ENCODE measurements at regions not wholly inside any gene's neighbourhood (a gene's known extent, or its start where the extent isn't known, plus 50 kb on each side); places are given as distances from the start of the nearest gene placed in this dataset.

- H3K36me3 Mint-ChIP-seq: no peaks in the 10 kb centered on the region
- no peak for DNase-seq (ENCODE audit: low spot score in 2 of 2)
- no peaks in the 10 kb centered on the region for H3K9me3 Mint-ChIP-seq
- H3K27ac Mint-ChIP-seq: no peak overlapping the region
- no peak overlapping the region for H3K4me3 Mint-ChIP-seq
- no peak for ATAC-seq
- H3K4me1 Mint-ChIP-seq: no peaks in the 10 kb centered on the region
Observed at GRCh38 chr2:12094134-12094533, 347.7 kb downstream of the LPIN1 start.

GRCh38 chr2:12096051-12096787, 349.8 kb downstream of the LPIN1 start:
- Mint-ChIP-seq H3K27ac (no peak overlapping the region), H3K9me3 (no peaks in the 10 kb centered on the region), H3K4me1 (peaks cover 9% of the 10 kb centered on the region), H3K4me3 (no peak overlapping the region), H3K36me3 (no peaks in the 10 kb centered on the region)
- DNase-seq (ENCODE audit: low spot score in 2 of 2): no peak
- no peak for ATAC-seq

GRCh38 chr2:12096788-12097449, 350.5 kb downstream of the LPIN1 start:
- no peak for ATAC-seq
- no peaks in the 10 kb centered on the region for H3K36me3 Mint-ChIP-seq
- H3K4me1 Mint-ChIP-seq: peaks cover 13% of the 10 kb centered on the region
- no peak overlapping the region for H3K27ac Mint-ChIP-seq
- DNase-seq (ENCODE audit: low spot score in 2 of 2): no peak
- no peak overlapping the region for H3K4me3 Mint-ChIP-seq
- no peaks in the 10 kb centered on the region for H3K9me3 Mint-ChIP-seq

GRCh38 chr2:12097859-12098258, 351.4 kb downstream of the LPIN1 start:
- peaks cover 15% of the 10 kb centered on the region for H3K4me1 Mint-ChIP-seq
- H3K9me3 Mint-ChIP-seq: no peaks in the 10 kb centered on the region
- ATAC-seq (no peak), DNase-seq (ENCODE audit: low spot score in 2 of 2) (no peak)
- no peak overlapping the region for H3K27ac Mint-ChIP-seq
- no peaks in the 10 kb centered on the region for H3K36me3 Mint-ChIP-seq
- no peak overlapping the region for H3K4me3 Mint-ChIP-seq

GRCh38 chr2:12099374-12099773, 352.9 kb downstream of the LPIN1 start:
- Mint-ChIP-seq H3K27ac (no peak overlapping the region), H3K9me3 (no peaks in the 10 kb centered on the region), H3K4me1 (peaks cover 15% of the 10 kb centered on the region), H3K4me3 (no peak overlapping the region), H3K36me3 (no peaks in the 10 kb centered on the region)
- DNase-seq (ENCODE audit: low spot score in 2 of 2): no peak
- ATAC-seq: no peak

GRCh38 chr2:12102679-12103078, 356.2 kb downstream of the LPIN1 start:
- DNase-seq (ENCODE audit: low spot score in 2 of 2) (no peak), ATAC-seq (no peak)
- no peaks in the 10 kb centered on the region for H3K9me3 Mint-ChIP-seq
- peaks cover 29% of the 10 kb centered on the region for H3K4me1 Mint-ChIP-seq
- no peaks in the 10 kb centered on the region for H3K36me3 Mint-ChIP-seq
- no peak overlapping the region for H3K4me3 Mint-ChIP-seq
- no peak overlapping the region for H3K27ac Mint-ChIP-seq

- Mint-ChIP-seq H3K4me3 (no peak overlapping the region), H3K36me3 (no peaks in the 10 kb centered on the region), H3K4me1 (peaks cover 29% of the 10 kb centered on the region), H3K9me3 (no peaks in the 10 kb centered on the region), H3K27ac (no peak overlapping the region)
- ATAC-seq (no peak), DNase-seq (ENCODE audit: low spot score in 2 of 2) (no peak)
Observed at GRCh38 chr2:12105180-12105579, 358.7 kb downstream of the LPIN1 start.

- Mint-ChIP-seq H3K4me3 (no peak overlapping the region), H3K4me1 (peaks cover 39% of the 10 kb centered on the region), H3K36me3 (no peaks in the 10 kb centered on the region), H3K9me3 (no peaks in the 10 kb centered on the region), H3K27ac (no peak overlapping the region)
- peak in 1 of 2 donors; percentile 14 for DNase-seq (ENCODE audit: low spot score in 2 of 2)
- peak; percentile 99 for ATAC-seq
Observed at GRCh38 chr2:12106440-12107080, 360.1 kb downstream of the LPIN1 start.

- no peak overlapping the region for H3K27ac Mint-ChIP-seq
- H3K9me3 Mint-ChIP-seq: no peaks in the 10 kb centered on the region
- H3K4me1 Mint-ChIP-seq: peaks cover 32% of the 10 kb centered on the region
- H3K36me3 Mint-ChIP-seq: no peaks in the 10 kb centered on the region
- DNase-seq (ENCODE audit: low spot score in 2 of 2): no peak
- no peak overlapping the region for H3K4me3 Mint-ChIP-seq
- ATAC-seq: no peak
Observed at GRCh38 chr2:12107321-12107720, 360.9 kb downstream of the LPIN1 start.

- no peaks in the 10 kb centered on the region for H3K36me3 Mint-ChIP-seq
- no peak overlapping the region for H3K4me3 Mint-ChIP-seq
- H3K27ac Mint-ChIP-seq: no peak overlapping the region
- ATAC-seq: no peak
- no peaks in the 10 kb centered on the region for H3K9me3 Mint-ChIP-seq
- peaks cover 32% of the 10 kb centered on the region for H3K4me1 Mint-ChIP-seq
- no peak for DNase-seq (ENCODE audit: low spot score in 2 of 2)
Observed at GRCh38 chr2:12107939-12108338, 361.5 kb downstream of the LPIN1 start.

GRCh38 chr2:12109363-12110017, 363.1 kb downstream of the LPIN1 start:
- DNase-seq (ENCODE audit: low spot score in 2 of 2) (no peak), ATAC-seq (no peak)
- peaks cover 32% of the 10 kb centered on the region for H3K4me1 Mint-ChIP-seq
- no peaks in the 10 kb centered on the region for H3K9me3 Mint-ChIP-seq
- no peak overlapping the region for H3K27ac Mint-ChIP-seq
- no peaks in the 10 kb centered on the region for H3K36me3 Mint-ChIP-seq
- no peak overlapping the region for H3K4me3 Mint-ChIP-seq

- Mint-ChIP-seq H3K4me3 (no peak overlapping the region), H3K4me1 (peaks cover 32% of the 10 kb centered on the region), H3K27ac (no peak overlapping the region), H3K9me3 (no peaks in the 10 kb centered on the region), H3K36me3 (no peaks in the 10 kb centered on the region)
- ATAC-seq (no peak), DNase-seq (ENCODE audit: low spot score in 2 of 2) (no peak)
Observed at GRCh38 chr2:12110074-12110473, 363.6 kb downstream of the LPIN1 start.

GRCh38 chr2:12110481-12110880, 364.0 kb downstream of the LPIN1 start:
- ATAC-seq: no peak
- Mint-ChIP-seq H3K36me3 (no peaks in the 10 kb centered on the region), H3K4me1 (peaks cover 32% of the 10 kb centered on the region), H3K4me3 (no peak overlapping the region), H3K27ac (no peak overlapping the region), H3K9me3 (no peaks in the 10 kb centered on the region)
- no peak for DNase-seq (ENCODE audit: low spot score in 2 of 2)

GRCh38 chr2:12113412-12113811, 367.0 kb downstream of the LPIN1 start:
- H3K27ac Mint-ChIP-seq: no peak overlapping the region
- H3K4me3 Mint-ChIP-seq: no peak overlapping the region
- H3K4me1 Mint-ChIP-seq: peaks cover 19% of the 10 kb centered on the region
- H3K36me3 Mint-ChIP-seq: no peaks in the 10 kb centered on the region
- H3K9me3 Mint-ChIP-seq: no peaks in the 10 kb centered on the region
- ATAC-seq: no peak
- DNase-seq (ENCODE audit: low spot score in 2 of 2): no peak

- Mint-ChIP-seq H3K9me3 (no peaks in the 10 kb centered on the region), H3K4me3 (no peak overlapping the region), H3K36me3 (no peaks in the 10 kb centered on the region), H3K4me1 (peaks cover 14% of the 10 kb centered on the region), H3K27ac (no peak overlapping the region)
- DNase-seq (ENCODE audit: low spot score in 2 of 2): no peak
- no peak for ATAC-seq
Observed at GRCh38 chr2:12114816-12115215, 368.4 kb downstream of the LPIN1 start.

All from stimulated activated effector memory CD8-positive, alpha-beta T cell treated with anti-CD3 and anti-CD28 coated beads, Interleukin-12 subunit alpha, Interleukin-12 subunit beta, amount 100 ng/mL, for 72 hours (primary cell).